HFFc6 (cell line): ENCODE measurements at regions not wholly inside any gene's neighbourhood (a gene's known extent, or its start where the extent isn't known, plus 50 kb on each side); places are given as distances from the start of the nearest gene placed in this dataset.

Source experiments
- DNase-seq: peaks from one replicate; pipeline ENCODE4 v3.0.0-alpha.2; 2018
- H3K27ac Mint-ChIP-seq: 2 replicates; pipeline ENCODE4 v1.8.0; 2020; ENCODE audit warnings: mild to moderate bottlenecking, mixed read lengths
- H3K27me3 Mint-ChIP-seq: 2 replicates; pipeline ENCODE4 v1.8.0; 2021; ENCODE audit warnings: mild to moderate bottlenecking, moderate library complexity, mixed read lengths; ENCODE audit not compliant: insufficient read depth
- H3K36me3 Mint-ChIP-seq: 2 replicates; pipeline ENCODE4 v1.8.0; 2021; ENCODE audit warnings: low read depth, mixed read lengths
- H3K4me1 Mint-ChIP-seq: 2 replicates; pipeline ENCODE4 v1.8.0; 2020; ENCODE audit warnings: low read depth, mixed read lengths
- H3K4me3 Mint-ChIP-seq: 2 replicates; pipeline ENCODE4 v1.8.0; 2020; ENCODE audit warnings: mild to moderate bottlenecking, moderate library complexity, mixed read lengths
- H3K9me3 Mint-ChIP-seq: 2 replicates; pipeline ENCODE4 v1.8.0; 2020; ENCODE audit warnings: mild to moderate bottlenecking, mixed read lengths
- TF ChIP-seq, protein P1 (sequence below): fragments of 200-600 bp; sonication (generic); IDR thresholded peaks from 2 replicates; pipeline ENCODE4 v1.5.0; 2021; ENCODE audit warnings: antibody characterized with exemption, mild to moderate bottlenecking

DNA sequence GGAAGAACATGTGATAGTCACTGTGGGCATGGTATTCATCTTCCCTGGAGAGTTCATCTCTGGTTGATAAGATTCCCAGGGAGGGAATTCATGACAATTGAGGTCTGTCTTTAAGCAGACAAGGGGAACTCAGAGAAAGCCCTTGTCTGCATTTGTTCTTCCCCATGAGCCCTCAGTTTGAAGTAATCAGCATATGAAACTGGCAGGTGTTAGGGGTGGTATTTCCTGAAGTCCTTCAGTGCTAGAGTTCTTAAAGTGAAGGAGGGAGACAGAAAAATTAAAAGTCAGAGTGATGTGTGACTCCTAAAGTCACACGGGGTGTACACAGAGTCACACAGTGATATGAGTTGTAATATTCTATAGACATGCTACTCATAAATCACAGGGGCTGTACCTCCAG is 60.6 kb upstream of the SYK start:
- no peak overlapping the region for H3K27ac Mint-ChIP-seq
- H3K27me3 Mint-ChIP-seq = no peaks in the 10 kb centered on the region; the same call in 1 of the 2 replicates
- TF ChIP-seq, protein P1, sequence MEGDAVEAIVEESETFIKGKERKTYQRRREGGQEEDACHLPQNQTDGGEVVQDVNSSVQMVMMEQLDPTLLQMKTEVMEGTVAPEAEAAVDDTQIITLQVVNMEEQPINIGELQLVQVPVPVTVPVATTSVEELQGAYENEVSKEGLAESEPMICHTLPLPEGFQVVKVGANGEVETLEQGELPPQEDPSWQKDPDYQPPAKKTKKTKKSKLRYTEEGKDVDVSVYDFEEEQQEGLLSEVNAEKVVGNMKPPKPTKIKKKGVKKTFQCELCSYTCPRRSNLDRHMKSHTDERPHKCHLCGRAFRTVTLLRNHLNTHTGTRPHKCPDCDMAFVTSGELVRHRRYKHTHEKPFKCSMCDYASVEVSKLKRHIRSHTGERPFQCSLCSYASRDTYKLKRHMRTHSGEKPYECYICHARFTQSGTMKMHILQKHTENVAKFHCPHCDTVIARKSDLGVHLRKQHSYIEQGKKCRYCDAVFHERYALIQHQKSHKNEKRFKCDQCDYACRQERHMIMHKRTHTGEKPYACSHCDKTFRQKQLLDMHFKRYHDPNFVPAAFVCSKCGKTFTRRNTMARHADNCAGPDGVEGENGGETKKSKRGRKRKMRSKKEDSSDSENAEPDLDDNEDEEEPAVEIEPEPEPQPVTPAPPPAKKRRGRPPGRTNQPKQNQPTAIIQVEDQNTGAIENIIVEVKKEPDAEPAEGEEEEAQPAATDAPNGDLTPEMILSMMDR = no peak
- no peak overlapping the region for H3K4me3 Mint-ChIP-seq
- peaks cover 50% of the 10 kb centered on the region for H3K9me3 Mint-ChIP-seq
- H3K36me3 Mint-ChIP-seq = no peaks in the 10 kb centered on the region
- no peak for DNase-seq
- no peaks in the 10 kb centered on the region for H3K4me1 Mint-ChIP-seq

DNA sequence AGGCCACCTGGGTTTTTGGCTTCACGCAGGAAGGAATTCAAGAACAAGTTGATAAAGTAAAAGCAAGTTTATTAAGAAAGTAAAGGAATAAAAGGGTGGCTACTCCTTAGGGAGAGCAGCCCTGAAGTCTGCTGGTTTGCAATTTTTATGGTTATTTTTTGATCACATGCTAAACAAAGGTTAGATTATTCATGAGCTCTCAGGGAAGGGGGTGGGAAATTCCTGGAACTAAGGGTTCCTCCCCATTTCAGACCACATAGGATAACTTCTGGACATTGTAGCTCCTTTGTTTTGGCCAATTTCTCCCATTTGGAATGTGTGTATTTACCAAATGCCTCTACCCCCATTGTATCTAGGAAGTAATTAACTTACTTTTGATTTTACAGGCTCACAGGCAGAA is 63.9 kb upstream of the SYK start:
- TF ChIP-seq, protein P1 = no peak
- H3K4me3 Mint-ChIP-seq = no peak overlapping the region
- H3K36me3 Mint-ChIP-seq = no peaks in the 10 kb centered on the region
- no peaks in the 10 kb centered on the region; the same call in 1 of the 2 replicates for H3K27me3 Mint-ChIP-seq
- H3K9me3 Mint-ChIP-seq = peaks cover 40% of the 10 kb centered on the region
- no peaks in the 10 kb centered on the region for H3K4me1 Mint-ChIP-seq
- H3K27ac Mint-ChIP-seq = no peak overlapping the region
- DNase-seq = no peak

DNA sequence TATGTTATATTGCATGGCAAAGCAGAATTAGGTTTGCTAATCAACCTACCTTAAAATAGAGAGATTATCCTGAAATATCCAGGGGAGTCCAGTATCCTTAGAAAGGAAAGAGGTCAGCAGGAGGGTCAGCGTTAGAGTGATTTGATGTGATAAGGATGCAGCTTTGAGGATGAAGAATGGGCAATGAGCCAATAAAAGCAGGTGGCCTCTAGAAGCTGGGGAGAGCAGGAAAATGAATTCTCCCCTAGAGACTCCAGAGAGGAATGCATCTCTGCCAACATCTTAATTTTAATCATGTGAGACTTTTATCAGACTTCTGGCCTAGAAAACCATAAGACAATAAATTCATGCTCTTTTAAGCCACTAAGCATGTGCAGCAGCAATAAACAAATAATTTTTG is 65.7 kb upstream of the SYK start:
- H3K27ac Mint-ChIP-seq = no peak overlapping the region
- H3K27me3 Mint-ChIP-seq = no peaks in the 10 kb centered on the region; the same call in 1 of the 2 replicates
- H3K36me3 Mint-ChIP-seq = no peaks in the 10 kb centered on the region
- peaks cover 46% of the 10 kb centered on the region for H3K9me3 Mint-ChIP-seq
- H3K4me3 Mint-ChIP-seq = no peak overlapping the region
- TF ChIP-seq, protein P1 = no peak
- no peaks in the 10 kb centered on the region for H3K4me1 Mint-ChIP-seq
- DNase-seq = no peak

DNA sequence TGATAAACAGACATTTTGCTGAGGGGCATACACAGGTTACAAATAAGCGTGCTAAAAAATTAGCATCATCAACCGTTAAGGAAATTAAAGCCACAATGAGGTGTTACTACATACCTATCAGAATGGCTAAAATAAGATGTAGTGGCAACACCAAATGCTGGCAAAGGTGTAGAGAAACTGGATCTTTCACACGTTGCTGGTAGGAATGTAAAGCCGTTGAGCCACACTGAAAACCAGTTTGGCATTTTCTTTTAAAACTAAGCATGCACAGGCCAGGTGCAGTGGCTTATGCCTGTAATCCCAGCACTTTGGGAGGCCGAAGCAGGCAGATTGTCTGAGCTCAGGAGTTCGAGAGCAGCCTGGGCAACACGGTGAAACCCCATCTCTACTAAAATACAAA is 67.0 kb upstream of the SYK start:
- no peak for DNase-seq
- Mint-ChIP-seq H3K27ac (no peak overlapping the region), H3K4me3 (no peak overlapping the region), H3K36me3 (no peaks in the 10 kb centered on the region), H3K27me3 (no peaks in the 10 kb centered on the region; the same call in 1 of the 2 replicates), H3K9me3 (peaks cover 43% of the 10 kb centered on the region), H3K4me1 (no peaks in the 10 kb centered on the region)
- TF ChIP-seq, protein P1 = no peak

DNA sequence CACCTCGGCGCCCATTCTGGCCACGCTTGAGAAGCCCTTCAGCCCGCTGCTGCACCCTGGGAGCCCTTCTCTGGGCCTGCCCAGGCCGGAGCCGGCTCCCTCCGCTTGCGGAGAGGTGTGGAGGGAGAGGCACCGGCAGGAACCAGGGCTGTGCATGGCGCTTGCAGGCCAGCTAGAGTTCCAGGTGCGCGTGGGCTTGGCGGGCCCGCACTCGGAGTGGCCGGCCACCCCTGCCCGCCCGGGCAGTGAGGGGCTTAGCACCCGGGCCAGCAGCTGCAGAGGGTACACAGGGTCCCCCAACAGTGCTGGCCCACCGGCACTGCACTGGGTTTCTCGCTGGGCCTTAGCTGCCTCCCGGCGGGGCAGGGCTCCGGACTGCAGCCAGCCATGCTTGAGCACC is 72.3 kb upstream of the SYK start:
- H3K4me3 Mint-ChIP-seq = no peak overlapping the region

More for the DNA sequence above, 72.3 kb upstream of the SYK start:
- DNase-seq = no peak
- Mint-ChIP-seq H3K4me1 (no peaks in the 10 kb centered on the region), H3K9me3 (peaks cover 38% of the 10 kb centered on the region), H3K27me3 (no peaks in the 10 kb centered on the region), H3K36me3 (no peaks in the 10 kb centered on the region), H3K27ac (no peak overlapping the region)
- TF ChIP-seq, protein P1 = no peak
